GM12878 (cell line): ENCODE measurements at regions not wholly inside any gene's neighbourhood (a gene's known extent, or its start where the extent isn't known, plus 50 kb on each side); places are given as distances from the start of the nearest gene placed in this dataset.

Experiments
- ATAC-seq: fragments of 200-7000 bp; cut with Tn5 transposase; 3 replicates; pipeline ENCODE4 v1.9.1; 2020; ENCODE audit warnings: mild to moderate bottlenecking, moderate library complexity
- BruUV-seq: library from RNA; stranded (reverse); fragments of 400-500 nt; replicated peaks from 2 replicates; lab custom pipeline; 2021; lab: Mats Ljungman, UMichigan
- CTCF ChIA-PET: fragments of 300-600 bp; sonication (Branson Sonifier 250); formaldehyde crosslinking; extraction: SDS; loops from one replicate; lab custom pipeline; 2021; ENCODE audit warnings: inconsistent platforms; lab: Yijun Ruan, JAX
- POLR2A ChIA-PET: fragments of 350-600 bp; formaldehyde crosslinking; extraction: SDS; loops from one replicate; lab custom pipeline; 2021; ENCODE audit warnings: inconsistent platforms; lab: Charles Lee
- RAD21 ChIA-PET: fragments of 300-600 bp; sonication (Branson Sonifier 250); formaldehyde crosslinking; loops from one replicate; lab custom pipeline; 2023; ENCODE audit warnings: antibody characterized with exemption; ENCODE audit not compliant: unreplicated experiment; lab: Charles Lee
- SMC1A ChIA-PET: fragments of 300-600 bp; sonication (Branson Sonifier 250); formaldehyde crosslinking; loops from one replicate; lab custom pipeline; 2023; ENCODE audit not compliant: unreplicated experiment, uncharacterized antibody; lab: Charles Lee
- DNase-seq: peaks from one replicate; pipeline ENCODE4 v3.0.0-alpha.2; 2011; ENCODE audit warnings: low read depth, low spot score
- FAIRE-seq: peaks from 3 replicates; lab custom pipeline; 2011; peaks lifted over from hg19 to GRCh38; lab: Jason Lieb, UNC
- H2AFZ ChIP-seq: 2 replicates; pipeline ENCODE4 v1.6.0; 2011; ENCODE audit warnings: low read depth, low read length, control low read depth; ENCODE audit not compliant: control insufficient read depth
- H3K27ac ChIP-seq: 2 replicates; pipeline ENCODE4 v1.5.1; 2011; ENCODE audit warnings: control low read depth; ENCODE audit not compliant: control insufficient read depth, insufficient read depth
- H3K27me3 ChIP-seq, 2 experiments: replicated peaks in 1 of 2; 2 replicates each; pipeline versions ENCODE4 v1.6.0 to v1.6.1; 2011; ENCODE audit warnings: low read length in 1 of 2; ENCODE audit not compliant: control insufficient read depth in 2 of 2, insufficient read depth in 2 of 2
- H3K36me3 ChIP-seq, 2 experiments: 2 replicates each; pipeline ENCODE4 v1.5.1; 2011; ENCODE audit warnings: low read length in 1 of 2; ENCODE audit not compliant: control insufficient read depth in 2 of 2, insufficient read depth in 2 of 2
- H3K4me1 ChIP-seq: 2 replicates; pipeline ENCODE4 v1.6.1; 2011; ENCODE audit warnings: mild to moderate bottlenecking, low read length, moderate library complexity, mixed read lengths; ENCODE audit not compliant: control insufficient read depth, insufficient read depth
- H3K4me2 ChIP-seq: 2 replicates; pipeline ENCODE4 v1.6.0; 2011; ENCODE audit warnings: control low read depth; ENCODE audit not compliant: control insufficient read depth, insufficient read depth
- H3K4me3 ChIP-seq: fragments of 200-600 bp; sonication (generic); 2 replicates; pipeline ENCODE4 v1.5.1; 2016
- H3K79me2 ChIP-seq: 2 replicates; pipeline ENCODE4 v1.6.0; 2011; ENCODE audit warnings: low read length; ENCODE audit not compliant: control insufficient read depth, insufficient read depth
- H3K9ac ChIP-seq: 2 replicates; pipeline ENCODE4 v1.8.0; 2011; ENCODE audit warnings: low read length, control low read depth, mixed read lengths; ENCODE audit not compliant: control insufficient read depth, insufficient read depth
- H3K9me3 ChIP-seq: replicated peaks from 3 replicates; pipeline ENCODE4 v1.5.1; 2011; ENCODE audit warnings: mild to moderate bottlenecking, low read length; ENCODE audit not compliant: control insufficient read depth, insufficient read depth
- H4K20me1 ChIP-seq: 2 replicates; pipeline ENCODE4 v1.6.0; 2011; ENCODE audit not compliant: control insufficient read depth, insufficient read depth
- ATF3 ChIP-seq: IDR thresholded peaks from 2 replicates; pipeline ENCODE4 v1.6.1; 2011; ENCODE audit warnings: low read depth, mild to moderate bottlenecking, low read length, moderate library complexity, borderline replicate concordance; ENCODE audit errors: extremely low read depth
- CREM ChIP-seq: IDR thresholded peaks from 2 replicates; pipeline ENCODE4 v1.6.1; 2014; ENCODE audit warnings: antibody characterized with exemption, low read depth
- DPF2 ChIP-seq: fragments of 450-650 bp; IDR thresholded peaks from 2 replicates; pipeline ENCODE4 v1.6.1; 2017; ENCODE audit warnings: mild to moderate bottlenecking
- KAT2A ChIP-seq: conservative IDR thresholded peaks from 2 replicates; pipeline ENCODE4 v1.6.1; 2011; ENCODE audit warnings: low read depth, low read length; ENCODE audit not compliant: control insufficient read depth
- KDM1A ChIP-seq: fragments of 200-600 bp; sonication (generic); IDR thresholded peaks from 2 replicates; pipeline ENCODE4 v1.6.1; 2016; ENCODE audit warnings: borderline replicate concordance
- SIX5 ChIP-seq: IDR thresholded peaks from 2 replicates; pipeline ENCODE4 v1.6.1; 2011; ENCODE audit warnings: mild to moderate bottlenecking, low read depth, low read length, moderate library complexity; ENCODE audit not compliant: severe bottlenecking
- STAT1 ChIP-seq: fragments of 450-650 bp; conservative IDR thresholded peaks from 2 replicates; pipeline ENCODE4 v1.6.1; 2014; ENCODE audit warnings: antibody characterized with exemption, mild to moderate bottlenecking
- USF1 ChIP-seq: IDR thresholded peaks from 2 replicates; pipeline ENCODE4 v1.6.1; 2011; ENCODE audit warnings: borderline replicate concordance, low read depth, mild to moderate bottlenecking, moderate library complexity, mixed read lengths, low read length; ENCODE audit not compliant: insufficient read depth; ENCODE audit errors: extremely low read length
- ZBTB40 ChIP-seq: fragments of 450-650 bp; IDR thresholded peaks from 2 replicates; pipeline ENCODE4 v1.6.1; 2016; ENCODE audit warnings: mild to moderate bottlenecking, moderate library complexity, borderline replicate concordance
- WGBS: methylation state at CpG from one replicate; pipeline ENCODE4 v1.1.6; 2016; ENCODE audit warnings: low lambda C conversion rate; ENCODE audit not compliant: insufficient replicate concordance, insufficient coverage; ENCODE audit errors: missing lambda C conversion rate; 5-methylcytosine and 5-hydroxymethylcytosine counted together
- in situ Hi-C: fragments of 300-500 bp; cut with MboI; formaldehyde crosslinking; loops from 9 replicates; pipeline ENCODE4 v1.14.3; 2018; ENCODE audit warnings: mixed read lengths
- intact Hi-C: fragments of 100-400 bp; cut with micrococcal nuclease; formaldehyde crosslinking; loops from one replicate; pipeline ENCODE4 v1.14.2; 2022; ENCODE audit not compliant: unreplicated experiment
- TF ChIP-seq, protein P1 (sequence below): fragments of 450-650 bp; IDR thresholded peaks from 2 replicates; pipeline ENCODE4 v1.6.1; 2017; ENCODE audit warnings: borderline replicate concordance
- TF ChIP-seq, protein P2 (sequence below): fragments of 450-650 bp; IDR thresholded peaks from 2 replicates; pipeline ENCODE4 v1.6.1; 2016; ENCODE audit warnings: mild to moderate bottlenecking

GRCh38 chr1:94727846-94728715, 92.1 kb upstream of the SLC44A3 start (continued):
- TF ChIP-seq, protein P1, sequence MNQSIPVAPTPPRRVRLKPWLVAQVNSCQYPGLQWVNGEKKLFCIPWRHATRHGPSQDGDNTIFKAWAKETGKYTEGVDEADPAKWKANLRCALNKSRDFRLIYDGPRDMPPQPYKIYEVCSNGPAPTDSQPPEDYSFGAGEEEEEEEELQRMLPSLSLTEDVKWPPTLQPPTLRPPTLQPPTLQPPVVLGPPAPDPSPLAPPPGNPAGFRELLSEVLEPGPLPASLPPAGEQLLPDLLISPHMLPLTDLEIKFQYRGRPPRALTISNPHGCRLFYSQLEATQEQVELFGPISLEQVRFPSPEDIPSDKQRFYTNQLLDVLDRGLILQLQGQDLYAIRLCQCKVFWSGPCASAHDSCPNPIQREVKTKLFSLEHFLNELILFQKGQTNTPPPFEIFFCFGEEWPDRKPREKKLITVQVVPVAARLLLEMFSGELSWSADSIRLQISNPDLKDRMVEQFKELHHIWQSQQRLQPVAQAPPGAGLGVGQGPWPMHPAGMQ, result no peak
- no peak for TF ChIP-seq KAT2A

DNA sequence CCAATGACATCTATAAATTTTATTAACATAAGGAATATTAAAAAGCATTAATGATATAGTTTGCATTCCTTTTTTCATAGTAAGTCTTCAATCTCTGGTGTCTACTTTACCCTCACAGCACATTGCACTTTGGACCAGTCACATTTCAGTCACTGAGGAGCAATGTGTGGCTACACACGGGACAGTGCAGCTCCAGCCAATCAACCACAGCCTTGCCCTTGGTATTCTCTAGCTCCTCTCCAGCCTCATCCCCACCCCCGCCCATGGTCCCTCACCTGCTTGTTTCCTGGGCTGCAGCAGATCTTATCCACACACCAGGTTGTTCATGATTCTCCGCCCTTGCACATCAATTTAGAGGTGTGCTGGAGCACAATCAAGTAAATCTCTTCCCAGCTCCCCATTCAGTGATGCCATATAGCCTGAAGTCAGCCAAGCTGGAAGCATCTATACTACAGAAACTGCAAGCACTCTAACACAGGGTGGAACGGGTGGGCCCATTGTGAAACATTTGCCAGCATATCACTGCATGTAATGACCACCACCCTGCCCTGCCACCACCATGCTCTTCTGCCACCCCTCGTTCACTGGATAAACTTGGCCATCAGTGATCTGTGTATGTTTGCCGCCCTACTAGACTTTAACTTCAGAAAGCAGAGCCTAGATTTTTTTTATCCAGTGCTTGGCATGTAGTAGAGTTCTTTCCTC, 93.0 kb upstream of the SLC44A3 start:
- H3K9ac ChIP-seq, result no peak overlapping the region
- H4K20me1 ChIP-seq, result no peaks in the 10 kb centered on the region
- DNase-seq (no peak), FAIRE-seq (no peak), ATAC-seq (no peak)
- no peaks in the 10 kb centered on the region for H3K9me3 ChIP-seq
- SMC1A ChIA-PET, result no interaction called here
- intact Hi-C loops, result no loop called here
- RAD21 ChIA-PET, result no interaction called here
- in situ Hi-C loops, result no loop called here
- no peak overlapping the region for H3K27ac ChIP-seq
- no peaks in the 10 kb centered on the region for H3K36me3 ChIP-seq
- POLR2A ChIA-PET, result no interaction called here
- H3K4me2 ChIP-seq, result no peak overlapping the region
- BruUV-seq, result no TSS peak
- no peaks in the 10 kb centered on the region for H3K79me2 ChIP-seq
- no peak overlapping the region for H2AFZ ChIP-seq
- H3K4me1 ChIP-seq, result no peaks in the 10 kb centered on the region
- CTCF ChIA-PET, result no interaction called here
- no peaks in the 10 kb centered on the region for H3K27me3 ChIP-seq
- H3K4me3 ChIP-seq, result no peak overlapping the region
- 29% methylated on average over 6 of the region's 6 CpGs for WGBS
- TF ChIP-seq SIX5 (no peak), ZBTB40 (no peak), STAT1 (no peak), DPF2 (no peak), USF1 (no peak), CREM (no peak), ATF3 (no peak), KDM1A (no peak)
- TF ChIP-seq, protein P2, sequence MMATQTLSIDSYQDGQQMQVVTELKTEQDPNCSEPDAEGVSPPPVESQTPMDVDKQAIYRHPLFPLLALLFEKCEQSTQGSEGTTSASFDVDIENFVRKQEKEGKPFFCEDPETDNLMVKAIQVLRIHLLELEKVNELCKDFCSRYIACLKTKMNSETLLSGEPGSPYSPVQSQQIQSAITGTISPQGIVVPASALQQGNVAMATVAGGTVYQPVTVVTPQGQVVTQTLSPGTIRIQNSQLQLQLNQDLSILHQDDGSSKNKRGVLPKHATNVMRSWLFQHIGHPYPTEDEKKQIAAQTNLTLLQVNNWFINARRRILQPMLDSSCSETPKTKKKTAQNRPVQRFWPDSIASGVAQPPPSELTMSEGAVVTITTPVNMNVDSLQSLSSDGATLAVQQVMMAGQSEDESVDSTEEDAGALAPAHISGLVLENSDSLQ, result no peak
